ENCODE measurements at regions not wholly inside any gene's neighbourhood (a gene's known extent, or its start where the extent isn't known, plus 50 kb on each side); places are given as distances from the start of the nearest gene placed in this dataset.

GRCh38 chr9:89850631-89851325 lies 246.0 kb downstream of the GADD45G start:
- Histone ChIP-seq H3K79me1 (replicated peaks; ENCODE audit: low read length, poor library complexity, severe bottlenecking) (no peaks in the 10 kb centered on the region), H3K36me3 (ENCODE audit: control insufficient read depth in 1 of 2, insufficient read depth in 2 of 2, low read depth in 1 of 2, low read length in 2 of 2) (no peaks in the 10 kb centered on the region), H2BK5ac (ENCODE audit: low read depth, low read length, poor library complexity, severe bottlenecking) (no peak overlapping the region), H4K8ac (ENCODE audit: low read length) (no peak overlapping the region), H3K14ac (ENCODE audit: low read length in 2 of 2) (no peak overlapping the region), H2BK15ac (ENCODE audit: low read depth, poor library complexity, severe bottlenecking) (no peak overlapping the region), H2BK120ac (ENCODE audit: low read depth, low read length) (no peak overlapping the region), H3K9ac (ENCODE audit: low read length) (no peak overlapping the region), H3K4ac (ENCODE audit: low read depth in 1 of 2, low read length in 2 of 2) (peak overlapping the region in 1 of 2 experiments; percentile 5), H4K91ac (ENCODE audit: low read length) (no peak overlapping the region), H3K18ac (ENCODE audit: low read depth in 1 of 2, low read length in 2 of 2) (no peak overlapping the region), H3K9me3 (ENCODE audit: control insufficient read depth, low read length) (no peaks in the 10 kb centered on the region), H2AFZ (ENCODE audit: low read depth, low read length) (no peak overlapping the region), H3K4me3 (ENCODE audit: insufficient read depth in 1 of 2, low read depth in 1 of 2, low read length in 2 of 2) (no peak overlapping the region), H3K23ac (ENCODE audit: low read length in 2 of 2) (peak overlapping the region in 1 of 2 experiments; percentile 62), H2BK12ac (ENCODE audit: low read length in 2 of 2) (peak overlapping the region; percentile 6 to 59), H3K4me2 (ENCODE audit: low read length, poor library complexity, severe bottlenecking) (no peak overlapping the region), H3K27me3 (ENCODE audit: control insufficient read depth in 1 of 2, insufficient read depth in 1 of 2, low read length in 2 of 2) (peaks cover 9 to 33% of the 10 kb centered on the region in 2 experiments), H3K27ac (ENCODE audit: low read length, poor library complexity, severe bottlenecking) (no peak overlapping the region), H2AK5ac (ENCODE audit: low read length, severe bottlenecking) (no peak overlapping the region), H3K4me1 (ENCODE audit: control insufficient read depth, insufficient read depth, low read depth, low read length) (peaks cover 4% of the 10 kb centered on the region)
- DNase-seq = peak; percentile 61
- WGBS = 69% methylated on average over 7 of the region's 7 CpGs

GRCh38 chr9:89853161-89853560 lies 248.3 kb downstream of the GADD45G start:
- H3K4me1 ChIP-seq (ENCODE audit: control insufficient read depth, insufficient read depth, low read depth, low read length) = peaks cover 4% of the 10 kb centered on the region
- H3K36me3 ChIP-seq (ENCODE audit: control insufficient read depth in 1 of 2, insufficient read depth in 2 of 2, low read depth in 1 of 2, low read length in 2 of 2) = no peaks in the 10 kb centered on the region
- H3K23ac ChIP-seq (ENCODE audit: low read length in 2 of 2) = no peak overlapping the region
- H2BK12ac ChIP-seq (ENCODE audit: low read length in 2 of 2) = no peak overlapping the region
- H2BK5ac ChIP-seq (ENCODE audit: low read depth, low read length, poor library complexity, severe bottlenecking) = no peak overlapping the region
- no peak for DNase-seq
- no peak overlapping the region for H3K14ac ChIP-seq (ENCODE audit: low read length in 2 of 2)
- no peak overlapping the region for H3K4me3 ChIP-seq (ENCODE audit: insufficient read depth in 1 of 2, low read depth in 1 of 2, low read length in 2 of 2)
- H3K4me2 ChIP-seq (ENCODE audit: low read length, poor library complexity, severe bottlenecking) = no peak overlapping the region
- H2AFZ ChIP-seq (ENCODE audit: low read depth, low read length) = no peak overlapping the region
- no peak overlapping the region for H4K91ac ChIP-seq (ENCODE audit: low read length)
- no peak overlapping the region for H3K18ac ChIP-seq (ENCODE audit: low read depth in 1 of 2, low read length in 2 of 2)
- no peak overlapping the region for H3K4ac ChIP-seq (ENCODE audit: low read depth in 1 of 2, low read length in 2 of 2)
- H3K9ac ChIP-seq (ENCODE audit: low read length) = no peak overlapping the region
- H2BK120ac ChIP-seq (ENCODE audit: low read depth, low read length) = no peak overlapping the region
- no peak overlapping the region for H2BK15ac ChIP-seq (ENCODE audit: low read depth, poor library complexity, severe bottlenecking)
- no peak overlapping the region for H3K27ac ChIP-seq (ENCODE audit: low read length, poor library complexity, severe bottlenecking)
- peaks cover 4% of the 10 kb centered on the region for H3K9me3 ChIP-seq (ENCODE audit: control insufficient read depth, low read length)
- 93% methylated on average over 5 of the region's 5 CpGs for WGBS
- H2AK5ac ChIP-seq (ENCODE audit: low read length, severe bottlenecking) = no peak overlapping the region
- no peaks in the 10 kb centered on the region for H3K79me1 ChIP-seq (replicated peaks; ENCODE audit: low read length, poor library complexity, severe bottlenecking)
- peaks cover 9 to 27% of the 10 kb centered on the region in 2 experiments for H3K27me3 ChIP-seq (ENCODE audit: control insufficient read depth in 1 of 2, insufficient read depth in 1 of 2, low read length in 2 of 2)
- H4K8ac ChIP-seq (ENCODE audit: low read length) = no peak overlapping the region

- H3K27me3 ChIP-seq (ENCODE audit: control insufficient read depth in 1 of 2, insufficient read depth in 1 of 2, low read length in 2 of 2) = peaks cover 9 to 27% of the 10 kb centered on the region in 2 experiments
Measured at GRCh38 chr9:89853931-89854330, 249.1 kb downstream of the GADD45G start.

GRCh38 chr9:89854715-89855475 lies 250.1 kb downstream of the GADD45G start:
- peaks cover 11% of the 10 kb centered on the region for H3K9me3 ChIP-seq (ENCODE audit: control insufficient read depth, low read length)
- H3K27ac ChIP-seq (ENCODE audit: low read length, poor library complexity, severe bottlenecking) = no peak overlapping the region
- H3K23ac ChIP-seq (ENCODE audit: low read length in 2 of 2) = no peak overlapping the region
- no peak overlapping the region for H2BK12ac ChIP-seq (ENCODE audit: low read length in 2 of 2)
- H2BK5ac ChIP-seq (ENCODE audit: low read depth, low read length, poor library complexity, severe bottlenecking) = no peak overlapping the region
- no peak overlapping the region for H3K18ac ChIP-seq (ENCODE audit: low read depth in 1 of 2, low read length in 2 of 2)
- no peak overlapping the region for H3K14ac ChIP-seq (ENCODE audit: low read length in 2 of 2)
- no peak for DNase-seq
- no peak overlapping the region for H2AK5ac ChIP-seq (ENCODE audit: low read length, severe bottlenecking)
- H3K79me1 ChIP-seq (replicated peaks; ENCODE audit: low read length, poor library complexity, severe bottlenecking) = no peaks in the 10 kb centered on the region
- no peaks in the 10 kb centered on the region for H3K36me3 ChIP-seq (ENCODE audit: control insufficient read depth in 1 of 2, insufficient read depth in 2 of 2, low read depth in 1 of 2, low read length in 2 of 2)
- H3K4ac ChIP-seq (ENCODE audit: low read depth in 1 of 2, low read length in 2 of 2) = no peak overlapping the region
- H4K8ac ChIP-seq (ENCODE audit: low read length) = no peak overlapping the region
- no peak overlapping the region for H2AFZ ChIP-seq (ENCODE audit: low read depth, low read length)
- H3K4me1 ChIP-seq (ENCODE audit: control insufficient read depth, insufficient read depth, low read depth, low read length) = peaks cover 7% of the 10 kb centered on the region
- H2BK15ac ChIP-seq (ENCODE audit: low read depth, poor library complexity, severe bottlenecking) = no peak overlapping the region
- no peak overlapping the region for H3K9ac ChIP-seq (ENCODE audit: low read length)
- H3K4me3 ChIP-seq (ENCODE audit: insufficient read depth in 1 of 2, low read depth in 1 of 2, low read length in 2 of 2) = no peak overlapping the region
- no peak overlapping the region for H4K91ac ChIP-seq (ENCODE audit: low read length)
- peaks cover 9 to 27% of the 10 kb centered on the region in 2 experiments for H3K27me3 ChIP-seq (ENCODE audit: control insufficient read depth in 1 of 2, insufficient read depth in 1 of 2, low read length in 2 of 2)
- 72% methylated on average over 9 of the region's 11 CpGs for WGBS
- no peak overlapping the region for H2BK120ac ChIP-seq (ENCODE audit: low read depth, low read length)
- H3K4me2 ChIP-seq (ENCODE audit: low read length, poor library complexity, severe bottlenecking) = no peak overlapping the region

More at GRCh38 chr9:89853931-89854330, 249.1 kb downstream of the GADD45G start:
- Histone ChIP-seq H3K9me3 (ENCODE audit: control insufficient read depth, low read length) (peaks cover 11% of the 10 kb centered on the region), H4K8ac (ENCODE audit: low read length) (no peak overlapping the region), H3K4ac (ENCODE audit: low read depth in 1 of 2, low read length in 2 of 2) (no peak overlapping the region), H3K4me1 (ENCODE audit: control insufficient read depth, insufficient read depth, low read depth, low read length) (peaks cover 4% of the 10 kb centered on the region), H2BK15ac (ENCODE audit: low read depth, poor library complexity, severe bottlenecking) (no peak overlapping the region), H3K4me2 (ENCODE audit: low read length, poor library complexity, severe bottlenecking) (no peak overlapping the region), H3K4me3 (ENCODE audit: insufficient read depth in 1 of 2, low read depth in 1 of 2, low read length in 2 of 2) (no peak overlapping the region), H3K18ac (ENCODE audit: low read depth in 1 of 2, low read length in 2 of 2) (no peak overlapping the region), H3K9ac (ENCODE audit: low read length) (no peak overlapping the region), H4K91ac (ENCODE audit: low read length) (no peak overlapping the region), H3K27ac (ENCODE audit: low read length, poor library complexity, severe bottlenecking) (no peak overlapping the region), H2BK12ac (ENCODE audit: low read length in 2 of 2) (no peak overlapping the region), H2AK5ac (ENCODE audit: low read length, severe bottlenecking) (no peak overlapping the region), H3K23ac (ENCODE audit: low read length in 2 of 2) (no peak overlapping the region), H2BK120ac (ENCODE audit: low read depth, low read length) (no peak overlapping the region), H3K14ac (ENCODE audit: low read length in 2 of 2) (no peak overlapping the region), H3K79me1 (replicated peaks; ENCODE audit: low read length, poor library complexity, severe bottlenecking) (no peaks in the 10 kb centered on the region), H2AFZ (ENCODE audit: low read depth, low read length) (no peak overlapping the region), H3K36me3 (ENCODE audit: control insufficient read depth in 1 of 2, insufficient read depth in 2 of 2, low read depth in 1 of 2, low read length in 2 of 2) (no peaks in the 10 kb centered on the region), H2BK5ac (ENCODE audit: low read depth, low read length, poor library complexity, severe bottlenecking) (no peak overlapping the region)
- 96% methylated on average over 3 of the region's 3 CpGs for WGBS
- no peak for DNase-seq
